GM19397 (cell line): ENCODE measurements at regions not wholly inside any gene's neighbourhood (a gene's known extent, or its start where the extent isn't known, plus 50 kb on each side); places are given as distances from the start of the nearest gene placed in this dataset.

Source experiments
- ATAC-seq: cut with Tn5 transposase; IDR thresholded peaks from one replicate; pipeline ENCODE4 v1.9.1; 2021; ENCODE audit warnings: mild to moderate bottlenecking, moderate library complexity; ENCODE audit not compliant: unreplicated experiment

DNA sequence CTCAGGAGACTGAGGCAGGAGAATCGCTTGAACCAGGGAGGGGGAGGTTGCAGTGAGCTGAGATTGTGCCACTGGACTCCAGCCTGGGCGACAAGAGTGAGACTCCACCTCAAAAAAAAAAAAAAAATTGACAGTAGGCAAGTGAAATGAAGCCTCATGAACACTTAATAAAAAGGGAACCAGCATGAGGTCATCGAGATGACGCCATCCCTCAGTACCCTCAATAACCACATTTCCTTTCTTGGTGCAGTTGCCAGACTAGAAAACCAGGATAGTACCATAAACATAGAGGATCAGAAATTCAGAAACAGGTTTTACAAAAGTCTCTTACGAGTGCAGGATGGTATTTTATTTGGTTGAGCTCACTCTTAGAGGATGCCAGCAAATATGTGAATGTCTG lies 584.1 kb downstream of the MAFB start:
- no peak for ATAC-seq

DNA sequence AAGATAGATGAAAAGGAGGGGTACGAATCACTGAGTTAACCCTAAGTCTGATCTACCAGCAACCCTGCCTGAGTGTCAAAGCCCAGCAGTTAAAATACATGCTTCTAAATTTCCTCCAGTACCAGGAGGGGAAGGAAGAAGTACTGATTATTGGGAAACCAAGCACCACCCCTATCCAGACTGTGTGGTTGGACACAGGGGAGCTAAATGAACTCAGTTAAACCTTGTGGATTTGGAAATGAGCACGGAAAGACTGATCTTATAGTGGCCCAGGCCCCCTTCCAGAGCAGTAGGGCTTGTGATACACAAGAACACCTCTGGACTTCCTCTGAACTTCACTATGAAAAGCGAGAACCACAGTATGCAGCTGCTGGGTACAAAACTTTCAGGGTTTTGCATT lies 585.6 kb downstream of the MAFB start:
- ATAC-seq = no peak

- ATAC-seq = no peak
Measured at GRCh38 chr20:40101560-40101959, 587.5 kb downstream of the MAFB start.

GRCh38 chr20:40100261-40100660 lies 588.8 kb downstream of the MAFB start:
- no peak for ATAC-seq

DNA sequence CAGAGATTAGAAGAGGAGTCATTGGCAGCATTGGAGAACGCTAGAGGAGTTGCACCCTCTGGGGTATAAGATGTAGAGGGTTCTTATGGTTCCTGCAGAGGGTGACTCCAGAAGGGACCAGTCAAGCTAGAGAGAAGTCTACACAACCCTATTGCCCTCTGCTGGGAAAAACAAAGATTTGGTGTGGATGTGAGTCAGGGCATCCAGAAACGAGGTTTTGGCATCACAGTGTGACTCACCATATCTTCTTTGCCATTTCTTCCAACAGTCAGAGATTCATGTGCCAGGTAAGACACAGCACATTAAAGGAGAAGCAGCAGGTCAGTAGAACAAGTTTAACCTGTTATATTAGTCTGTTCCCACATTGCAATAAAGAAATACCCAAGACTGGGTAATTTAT lies 598.8 kb downstream of the MAFB start:
- ATAC-seq = no peak

DNA sequence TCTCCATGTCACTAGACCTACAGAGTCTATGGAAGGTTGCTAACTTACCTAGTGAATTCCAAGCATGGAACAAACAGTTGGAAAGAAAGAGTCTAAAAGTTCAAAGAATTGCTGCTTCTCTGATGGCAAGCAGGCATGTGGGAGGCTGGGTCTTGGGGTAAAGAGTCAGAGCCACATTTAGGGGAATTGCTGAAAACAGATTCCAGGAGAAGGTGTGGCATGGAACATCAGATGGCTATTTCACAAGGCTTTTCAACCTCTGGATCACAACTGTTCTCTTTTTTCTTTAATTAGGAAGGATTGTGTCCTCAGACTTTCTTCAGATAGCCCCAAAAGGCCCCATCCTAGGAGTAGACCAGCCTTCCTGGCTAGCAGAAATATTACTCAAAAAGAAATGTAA lies 601.5 kb downstream of the MAFB start:
- ATAC-seq = no peak

DNA sequence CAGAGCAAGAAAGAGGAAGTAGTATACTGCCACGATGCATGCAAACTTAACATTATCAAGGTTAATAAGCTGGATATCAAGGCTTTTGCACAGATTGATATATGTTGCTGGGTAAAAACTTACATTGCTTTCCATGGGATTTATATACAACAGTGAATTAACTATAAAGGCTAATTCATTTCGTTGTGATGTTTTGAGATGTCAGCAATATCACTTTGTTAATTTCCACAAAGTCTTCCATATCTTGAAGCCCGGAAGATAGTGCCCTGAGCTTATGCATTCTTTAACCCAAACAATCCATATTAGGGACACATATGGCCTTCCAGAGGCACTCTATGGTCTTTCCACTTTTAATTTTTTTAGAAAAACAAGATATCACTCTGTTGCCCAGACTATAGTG lies 603.5 kb downstream of the MAFB start:
- no peak for ATAC-seq

- no peak for ATAC-seq
Measured at GRCh38 chr20:40082436-40082835, 606.6 kb downstream of the MAFB start.

DNA sequence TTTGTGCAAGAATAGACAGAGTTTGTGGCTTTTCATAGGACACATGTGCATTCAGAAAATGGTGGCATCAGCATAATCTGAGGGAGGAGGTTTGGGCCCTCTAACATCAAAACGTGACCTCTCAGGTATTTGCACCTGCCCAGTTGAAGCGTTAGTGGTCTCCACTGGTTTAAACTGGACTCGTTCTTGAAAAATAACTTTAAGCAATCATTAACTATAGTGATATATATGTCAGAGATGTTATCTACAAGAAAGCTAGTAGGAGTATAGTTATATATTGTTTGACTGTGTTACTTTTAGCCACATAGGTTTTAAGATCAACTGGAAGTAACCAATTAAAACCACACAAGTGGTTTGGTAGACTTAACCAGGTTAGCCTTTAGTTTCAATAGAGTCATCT lies 607.4 kb downstream of the MAFB start:
- no peak for ATAC-seq

- ATAC-seq = no peak
Measured at GRCh38 chr20:40080041-40080652, 608.9 kb downstream of the MAFB start.

DNA sequence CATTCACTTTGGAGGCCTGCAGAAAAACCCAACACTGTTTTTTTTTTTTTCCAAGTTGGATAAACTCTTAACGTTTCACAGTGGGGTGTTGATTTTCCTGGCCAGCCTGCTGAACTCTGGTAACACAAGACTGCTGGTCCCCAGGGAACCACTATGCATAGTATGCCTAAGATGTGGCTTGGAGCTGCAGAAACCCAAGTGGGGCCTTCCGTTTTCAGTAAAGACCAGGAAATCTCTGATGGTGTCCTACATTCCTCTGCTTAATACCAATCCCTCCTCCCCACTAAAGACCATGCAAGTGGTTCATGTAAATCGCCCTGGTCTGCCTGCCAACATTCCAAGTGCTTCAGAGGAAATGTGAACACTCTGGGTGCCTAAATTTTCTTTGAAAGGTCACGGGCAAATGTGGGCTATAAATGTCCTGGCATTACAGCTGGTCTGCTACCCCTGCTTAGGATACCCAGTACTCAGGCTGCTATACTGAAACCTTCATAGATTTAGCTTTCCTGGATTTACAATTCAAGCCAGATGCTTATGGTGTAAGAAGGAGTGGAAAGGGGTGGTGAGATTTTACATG lies 615.4 kb downstream of the MAFB start:
- no peak for ATAC-seq

- ATAC-seq = no peak
Measured at GRCh38 chr20:40072907-40073306, 616.1 kb downstream of the MAFB start.

DNA sequence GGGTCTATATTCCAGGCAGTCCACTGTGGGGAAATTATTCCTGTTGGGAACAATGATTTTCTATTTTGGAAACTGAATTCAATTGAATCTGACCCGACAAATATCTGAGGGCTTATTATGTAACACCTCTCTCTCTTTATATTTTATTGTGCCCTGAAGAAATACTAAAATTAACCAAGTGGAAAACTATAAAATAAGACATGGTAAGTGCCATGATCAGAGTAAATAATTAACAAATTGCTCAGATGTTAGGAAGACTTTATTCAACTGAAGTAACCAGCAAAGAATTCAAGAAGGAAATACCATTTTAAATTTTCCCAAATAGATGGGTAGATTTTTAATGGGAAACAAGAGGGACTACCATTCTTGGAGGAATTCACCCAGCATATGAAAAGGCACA lies 632.9 kb downstream of the MAFB start:
- ATAC-seq = no peak

GRCh38 chr20:40055711-40056110 lies 633.3 kb downstream of the MAFB start:
- no peak for ATAC-seq

DNA sequence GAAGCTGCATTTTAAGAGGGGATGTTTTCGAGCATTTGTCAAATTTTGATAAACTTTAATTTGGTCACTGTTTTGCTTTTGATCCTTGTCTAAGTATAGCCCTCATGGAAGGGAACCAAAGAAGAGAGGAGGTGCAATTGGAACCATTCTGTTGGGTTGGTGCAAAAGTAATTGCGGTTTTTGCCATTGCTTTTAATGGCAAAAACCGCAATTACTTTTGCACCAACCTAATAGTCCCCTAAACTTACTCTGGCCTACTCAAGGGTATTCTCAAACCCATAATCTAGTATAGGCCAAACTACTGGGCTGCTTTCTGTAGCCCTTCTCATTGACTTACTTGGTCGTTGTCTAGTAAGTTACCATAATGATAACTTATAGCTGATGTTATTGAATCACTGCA lies 634.7 kb downstream of the MAFB start:
- no peak for ATAC-seq

DNA sequence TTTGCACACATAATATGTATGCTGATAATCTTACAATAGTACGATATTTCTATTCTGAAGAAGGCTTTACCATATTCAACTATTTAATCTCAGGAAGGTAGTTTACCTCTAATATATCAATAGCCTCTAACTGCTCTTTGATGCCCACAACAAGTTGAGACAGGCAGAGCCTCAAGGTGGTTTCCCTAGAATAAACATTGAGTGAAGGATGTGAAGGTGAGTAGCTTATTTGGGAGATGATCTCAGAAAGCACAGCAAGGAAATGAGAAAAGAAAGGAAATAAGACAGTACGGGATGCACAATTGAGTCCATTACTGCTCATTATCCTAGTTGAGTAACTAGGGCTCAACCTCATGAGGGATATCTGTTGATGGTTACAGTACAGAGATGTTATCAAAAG lies 638.4 kb downstream of the MAFB start:
- ATAC-seq = no peak

GRCh38 chr20:40049854-40050253 lies 639.2 kb downstream of the MAFB start:
- ATAC-seq = no peak

GRCh38 chr20:40046703-40047102 lies 642.3 kb downstream of the MAFB start:
- no peak for ATAC-seq

DNA sequence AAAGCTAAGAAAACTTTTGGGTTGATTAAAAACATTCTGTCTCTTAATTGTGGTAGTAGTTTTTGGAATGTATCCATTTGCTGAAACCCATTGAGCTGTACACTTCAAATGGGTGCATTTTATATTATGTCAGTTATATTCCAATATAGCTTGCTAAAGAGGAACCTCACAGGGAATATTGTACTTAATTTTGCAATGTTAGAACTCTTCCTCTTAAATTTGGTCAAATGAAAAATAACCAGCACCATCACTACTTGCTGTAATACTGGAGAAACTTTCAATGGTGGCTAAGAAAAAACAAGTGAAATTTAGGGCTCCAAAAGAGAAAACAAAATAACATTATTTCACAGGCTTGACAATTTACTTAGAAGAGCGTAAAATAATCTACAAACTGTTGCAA lies 651.5 kb downstream of the MAFB start:
- ATAC-seq = no peak

GRCh38 chr20:40029589-40029988 lies 659.4 kb downstream of the MAFB start:
- no peak for ATAC-seq

DNA sequence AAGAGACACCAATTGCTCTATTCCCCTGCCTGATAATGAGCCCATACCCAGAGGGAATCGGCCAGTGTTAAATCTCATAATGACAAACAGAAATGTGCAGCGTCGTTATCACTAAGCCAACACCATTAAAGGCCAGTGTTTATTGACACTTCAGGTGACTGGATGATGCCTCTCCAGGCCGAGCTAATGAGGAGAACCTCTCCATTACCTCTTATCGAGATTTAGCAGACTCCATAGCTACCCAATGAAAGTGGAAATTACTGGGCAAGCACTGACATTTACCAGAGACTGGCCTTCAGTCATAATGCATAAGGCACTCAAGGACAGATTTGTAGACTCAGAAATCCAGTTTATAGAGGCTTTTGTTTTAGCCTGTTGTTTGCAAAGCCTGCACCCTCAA lies 669.5 kb downstream of the MAFB start:
- no peak for ATAC-seq

- no peak for ATAC-seq
Measured at GRCh38 chr20:40017765-40018164, 671.3 kb downstream of the MAFB start.

GRCh38 chr20:40016890-40017289 lies 672.1 kb downstream of the MAFB start:
- no peak for ATAC-seq
